ENCODE measurements at regions not wholly inside any gene's neighbourhood (a gene's known extent, or its start where the extent isn't known, plus 50 kb on each side); places are given as distances from the start of the nearest gene placed in this dataset.
"Not testable (repeated sequence)": the region's sequence is repeated elsewhere in the genome, so short reads cannot be mapped to it uniquely, and the experiment has no call there.

DNA sequence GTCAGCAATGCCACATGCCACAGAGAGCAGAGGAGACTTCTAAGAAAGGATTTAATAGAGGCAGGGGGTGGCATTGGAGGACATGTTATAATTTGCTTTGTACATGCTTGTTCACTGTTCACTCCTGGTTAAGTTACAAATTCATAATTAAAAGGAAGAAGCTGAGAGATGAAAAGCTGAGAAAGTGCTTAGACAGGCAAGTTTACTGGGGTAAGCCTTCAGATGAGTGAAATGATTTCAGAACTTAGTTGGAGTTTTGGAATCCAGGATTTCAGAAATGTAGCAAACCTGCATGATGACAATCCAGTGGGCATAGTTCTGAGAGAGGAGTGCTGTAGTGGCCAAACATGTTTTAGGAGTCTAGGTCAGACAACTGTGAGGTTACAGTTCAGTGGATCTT is 67.3 kb upstream of the FBXO33 start:
- DNase-seq (ENCODE audit: low read depth) = no peak
- Histone ChIP-seq H3K36me3 (ENCODE audit: control insufficient read depth, insufficient read depth, low read length) (no peaks in the 10 kb centered on the region), H3K4me3 (ENCODE audit: low read depth, low read length) (no peak overlapping the region), H3K27me3 (ENCODE audit: control insufficient read depth, insufficient read depth, low read length) (no peaks in the 10 kb centered on the region)
- no peak for TF ChIP-seq CTCF (IDR thresholded peaks at IDR 0.05; ENCODE audit: insufficient read depth, low read length, poor library complexity, severe bottlenecking)

DNA sequence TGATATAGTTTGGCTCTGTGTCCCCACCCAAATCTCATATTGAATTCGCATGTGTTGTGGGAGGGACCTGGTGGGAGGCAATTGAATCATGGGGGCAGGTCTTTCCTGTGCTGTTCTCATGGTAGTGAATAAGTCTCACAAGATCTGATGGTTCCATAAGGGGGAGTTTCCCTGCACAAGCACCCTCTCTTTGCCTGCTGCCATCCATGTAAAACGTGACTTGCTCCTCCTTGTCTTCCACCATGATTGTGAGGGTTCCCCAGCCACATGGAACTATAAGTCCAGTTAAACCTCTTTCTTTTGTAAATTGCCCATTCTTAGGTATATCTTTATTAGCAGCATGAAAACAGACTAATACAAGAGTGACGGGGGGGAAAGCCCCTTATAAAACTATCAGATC is 65.4 kb upstream of the FBXO33 start:
- not testable (repeated sequence) for H3K27me3 ChIP-seq (ENCODE audit: control insufficient read depth, insufficient read depth, low read length); H3K36me3 ChIP-seq (ENCODE audit: control insufficient read depth, insufficient read depth, low read length); H3K4me3 ChIP-seq (ENCODE audit: low read depth, low read length); DNase-seq (ENCODE audit: low read depth)

GRCh38 chr14:39492267-39492666 is 60.0 kb upstream of the FBXO33 start:
- no peak for TF ChIP-seq CTCF (IDR thresholded peaks at IDR 0.05; ENCODE audit: insufficient read depth, low read length, poor library complexity, severe bottlenecking)
- H3K4me3 ChIP-seq (ENCODE audit: low read depth, low read length) = no peak overlapping the region
- no peaks in the 10 kb centered on the region for H3K27me3 ChIP-seq (ENCODE audit: control insufficient read depth, insufficient read depth, low read length)
- no peaks in the 10 kb centered on the region for H3K36me3 ChIP-seq (ENCODE audit: control insufficient read depth, insufficient read depth, low read length)
- peak; percentile 52 for DNase-seq (ENCODE audit: low read depth)

- Histone ChIP-seq H3K4me3 (ENCODE audit: low read depth, low read length) (no peak overlapping the region), H3K27me3 (ENCODE audit: control insufficient read depth, insufficient read depth, low read length) (no peaks in the 10 kb centered on the region), H3K36me3 (ENCODE audit: control insufficient read depth, insufficient read depth, low read length) (no peaks in the 10 kb centered on the region)
- DNase-seq (ENCODE audit: low read depth) = no peak
- no peak for TF ChIP-seq CTCF (IDR thresholded peaks at IDR 0.05; ENCODE audit: insufficient read depth, low read length, poor library complexity, severe bottlenecking)
Observed at GRCh38 chr14:39491134-39491571, 58.9 kb upstream of the FBXO33 start.

DNA sequence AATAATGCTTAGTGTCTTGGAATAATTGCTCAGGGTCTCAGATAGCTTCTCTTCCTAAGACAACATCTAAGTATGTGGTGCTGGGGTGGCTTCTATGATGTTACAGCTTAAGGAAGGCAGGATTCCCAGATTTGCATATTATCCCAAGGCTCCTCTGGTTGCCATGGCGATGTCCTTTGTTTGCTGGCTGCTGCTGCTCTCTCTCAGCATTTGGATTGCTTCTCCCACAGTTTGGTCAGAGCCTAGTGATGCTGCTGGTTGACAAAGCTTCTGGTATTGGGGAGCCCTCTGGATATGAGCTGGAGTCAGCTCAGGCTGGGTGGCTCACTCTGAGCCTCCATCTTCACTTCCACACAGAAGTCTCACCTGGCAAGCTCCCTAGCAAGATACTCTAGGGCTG is 56.4 kb upstream of the FBXO33 start:
- no peak for TF ChIP-seq CTCF (IDR thresholded peaks at IDR 0.05; ENCODE audit: insufficient read depth, low read length, poor library complexity, severe bottlenecking)
- Histone ChIP-seq H3K36me3 (ENCODE audit: control insufficient read depth, insufficient read depth, low read length) (no peaks in the 10 kb centered on the region), H3K4me3 (ENCODE audit: low read depth, low read length) (no peak overlapping the region), H3K27me3 (ENCODE audit: control insufficient read depth, insufficient read depth, low read length) (no peaks in the 10 kb centered on the region)
- DNase-seq (ENCODE audit: low read depth) = no peak

GRCh38 chr14:39483682-39484081 is 51.4 kb upstream of the FBXO33 start:
- H3K36me3 ChIP-seq (ENCODE audit: control insufficient read depth, insufficient read depth, low read length) = no peaks in the 10 kb centered on the region
- no peak for TF ChIP-seq CTCF (IDR thresholded peaks at IDR 0.05; ENCODE audit: insufficient read depth, low read length, poor library complexity, severe bottlenecking)

More at GRCh38 chr14:39483682-39484081, 51.4 kb upstream of the FBXO33 start:
- Histone ChIP-seq H3K27me3 (ENCODE audit: control insufficient read depth, insufficient read depth, low read length) (no peaks in the 10 kb centered on the region), H3K4me3 (ENCODE audit: low read depth, low read length) (no peak overlapping the region)
- no peak for DNase-seq (ENCODE audit: low read depth)
